PFSK-1 (cell line): ENCODE measurements at regions not wholly inside any gene's neighbourhood (a gene's known extent, or its start where the extent isn't known, plus 50 kb on each side); places are given as distances from the start of the nearest gene placed in this dataset.

Experiments used
- FOXP2 ChIP-seq: optimal IDR thresholded peaks from 2 replicates; pipeline ENCODE3; 2011; ENCODE audit warnings: borderline replicate concordance, control low read depth, inconsistent platforms; ENCODE audit not compliant: insufficient read depth; ENCODE audit errors: extremely low read length, extremely low read depth
- POLR2AphosphoS5 ChIP-seq: IDR thresholded peaks from 2 replicates; pipeline ENCODE4 v1.6.1; 2012; ENCODE audit warnings: low read depth, mild to moderate bottlenecking, control low read depth, low read length, moderate library complexity
- REST ChIP-seq, 2 experiments: IDR thresholded peaks; 2 replicates each; pipeline versions ENCODE4 v1.6.1 to v1.8.0; 2011 to 2012; ENCODE audit warnings: low read depth in 2 of 2, low read length in 2 of 2, control low read depth in 1 of 2, inconsistent platforms in 1 of 2, mild to moderate bottlenecking in 1 of 2, moderate library complexity in 1 of 2; ENCODE audit not compliant: insufficient read depth in 1 of 2
- SIN3A ChIP-seq: IDR thresholded peaks from 2 replicates; pipeline ENCODE4 v1.6.1; 2012; ENCODE audit warnings: mild to moderate bottlenecking, low read length, moderate library complexity, borderline replicate concordance; ENCODE audit not compliant: insufficient read depth
- TAF1 ChIP-seq: IDR thresholded peaks from 2 replicates; pipeline ENCODE4 v1.6.1; 2012; ENCODE audit warnings: low read length, control low read depth, borderline replicate concordance; ENCODE audit not compliant: insufficient read depth

- TF ChIP-seq POLR2AphosphoS5 (no peak), FOXP2 (no peak), TAF1 (no peak), REST (IDR thresholded peaks at IDR 0.05; ENCODE audit: insufficient read depth in 1 of 2, low read depth in 2 of 2, low read length in 2 of 2) (no peak), SIN3A (no peak)
Measured at GRCh38 chr2:30323499-30323898, 92.2 kb downstream of the LBH start.

DNA sequence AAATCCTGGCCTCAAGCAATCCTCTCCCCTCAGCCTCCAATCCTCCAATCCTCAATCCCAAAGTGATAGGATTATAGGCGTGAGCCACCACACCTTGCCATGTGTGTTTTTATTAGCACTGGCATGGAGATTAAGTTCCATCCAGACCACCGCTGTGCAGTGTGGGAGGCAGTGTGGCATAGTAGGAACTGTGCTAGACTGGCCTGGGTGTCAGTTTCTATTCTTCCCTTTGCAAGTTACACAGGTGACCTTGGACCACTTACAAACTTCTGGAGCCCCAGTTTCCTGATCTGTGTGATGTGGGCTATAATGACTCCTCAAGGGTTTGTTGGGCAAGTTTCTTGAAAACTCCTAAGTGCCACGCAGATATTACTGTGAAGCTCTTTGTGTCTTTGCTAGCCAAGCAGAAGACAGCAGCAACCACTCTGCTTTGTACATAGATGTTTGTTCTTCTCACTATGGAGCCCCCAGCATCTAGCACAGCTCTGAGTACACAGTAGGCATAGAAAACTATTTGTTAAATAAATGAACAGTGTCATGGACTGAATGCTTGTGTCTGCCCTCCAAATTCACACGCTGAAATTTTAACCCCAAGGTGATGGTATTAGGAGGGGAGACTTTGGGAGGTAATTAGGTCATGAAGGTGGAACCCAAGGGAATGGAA lies 93.0 kb downstream of the LBH start:
- no peak for TF ChIP-seq FOXP2
- no peak for TF ChIP-seq POLR2AphosphoS5
- TF ChIP-seq SIN3A: no peak
- TF ChIP-seq TAF1: no peak
- no peak for TF ChIP-seq REST (IDR thresholded peaks at IDR 0.05; ENCODE audit: insufficient read depth in 1 of 2, low read depth in 2 of 2, low read length in 2 of 2)

DNA sequence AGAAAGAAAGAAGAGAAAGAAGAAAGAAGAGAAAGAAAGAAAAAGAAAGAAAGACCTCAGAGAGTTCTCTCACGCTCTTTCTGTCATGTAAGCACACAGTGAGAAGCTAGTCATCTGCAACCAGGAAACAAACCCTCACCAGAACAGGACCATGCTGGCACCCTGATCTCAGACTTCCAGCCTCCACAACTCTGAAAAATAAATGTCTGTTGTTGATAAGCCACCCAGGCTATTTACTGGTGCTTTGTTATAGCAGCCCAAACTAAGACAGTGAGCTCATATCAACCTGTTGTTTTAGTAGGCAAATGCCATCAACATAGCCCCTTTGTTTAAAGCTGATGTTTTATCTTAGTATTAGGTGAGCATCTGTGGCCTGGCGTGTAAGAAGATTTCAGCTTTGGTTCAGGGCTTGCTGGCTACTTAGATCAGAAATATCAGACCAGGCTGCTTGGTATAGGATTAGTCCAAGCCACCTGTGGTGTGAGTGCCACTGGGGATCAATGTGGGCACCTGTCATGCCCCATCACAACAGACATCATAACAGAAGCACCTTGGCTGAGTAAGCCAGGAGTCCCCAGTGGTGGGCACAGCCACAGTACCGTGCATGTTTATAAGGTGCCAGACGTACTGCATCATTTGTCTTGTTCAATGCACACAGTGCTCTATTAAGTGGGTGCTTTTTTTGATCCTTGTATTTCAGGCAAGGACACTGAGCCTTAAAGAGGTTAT lies 94.4 kb downstream of the LBH start:
- no peak for TF ChIP-seq TAF1
- no peak for TF ChIP-seq REST (IDR thresholded peaks at IDR 0.05; ENCODE audit: insufficient read depth in 1 of 2, low read depth in 2 of 2, low read length in 2 of 2)
- TF ChIP-seq FOXP2: no peak
- no peak for TF ChIP-seq POLR2AphosphoS5
- TF ChIP-seq SIN3A: no peak

- TF ChIP-seq POLR2AphosphoS5 (no peak), REST (IDR thresholded peaks at IDR 0.05; ENCODE audit: insufficient read depth in 1 of 2, low read depth in 2 of 2, low read length in 2 of 2) (no peak), SIN3A (no peak), TAF1 (no peak), FOXP2 (no peak)
Measured at GRCh38 chr2:30326497-30326896, 95.2 kb downstream of the LBH start.
